WTC11 (cell line): ENCODE measurements at regions not wholly inside any gene's neighbourhood (a gene's known extent, or its start where the extent isn't known, plus 50 kb on each side); places are given as distances from the start of the nearest gene placed in this dataset.

Experiments used
- ATAC-seq: fragments of 200-7000 bp; cut with Tn5 transposase; 2 replicates; pipeline ENCODE4 v1.10.0; 2021; ENCODE audit warnings: mild to moderate bottlenecking, moderate library complexity
- CTCF ChIA-PET: fragments of 300-600 bp; sonication (Branson Sonifier 250); formaldehyde crosslinking; loops from one replicate; lab custom pipeline; 2021; ENCODE audit warnings: antibody characterized with exemption; lab: Charles Lee
- POLR2A ChIA-PET: fragments of 350-600 bp; sonication (Branson Sonifier 250); formaldehyde crosslinking; loops from one replicate; lab custom pipeline; 2021; ENCODE audit warnings: antibody characterized with exemption; lab: Charles Lee
- DNase-seq: peaks from one replicate; pipeline ENCODE4 v3.0.0; 2021; ENCODE audit warnings: low spot score
- H3K27ac Mint-ChIP-seq: 2 replicates; pipeline ENCODE4 v1.8.0; 2021; ENCODE audit warnings: mixed read lengths
- H3K27me3 Mint-ChIP-seq: 2 replicates; pipeline ENCODE4 v1.8.0; 2021; ENCODE audit warnings: low read depth, mild to moderate bottlenecking, moderate library complexity, mixed read lengths
- H3K36me3 Mint-ChIP-seq: 2 replicates; pipeline ENCODE4 v1.8.0; 2021; ENCODE audit warnings: mixed read lengths
- H3K4me1 Mint-ChIP-seq: 2 replicates; pipeline ENCODE4 v1.8.0; 2022; ENCODE audit warnings: mixed read lengths
- H3K4me3 Mint-ChIP-seq: 2 replicates; pipeline ENCODE4 v1.8.0; 2021; ENCODE audit warnings: mild to moderate bottlenecking, moderate library complexity, mixed read lengths
- H3K9me3 Mint-ChIP-seq: 2 replicates; pipeline ENCODE4 v1.8.0; 2021; ENCODE audit warnings: mixed read lengths
- AR ChIP-seq: fragments of 250-450 bp; sonication (Bioruptor Pico); IDR thresholded peaks from 2 replicates; pipeline ENCODE4 v1.9.0; 2021; ENCODE audit warnings: mild to moderate bottlenecking
- ATF1 ChIP-seq: sonication (generic); formaldehyde crosslinking; IDR thresholded peaks from 2 replicates; pipeline ENCODE4 v1.8.1; 2023; ENCODE audit warnings: mild to moderate bottlenecking, moderate library complexity, missing genetic modification reagents
- ATF3 ChIP-seq: sonication (generic); formaldehyde crosslinking; conservative IDR thresholded peaks from 2 replicates; pipeline ENCODE4 v1.8.1; 2022; ENCODE audit warnings: mild to moderate bottlenecking, missing genetic modification reagents
- CREM ChIP-seq: sonication (generic); formaldehyde crosslinking; IDR thresholded peaks from 2 replicates; pipeline ENCODE4 v1.8.1; 2022; ENCODE audit warnings: mild to moderate bottlenecking, missing genetic modification reagents, moderate library complexity
- CTCF ChIP-seq: fragments of 200-600 bp; IDR thresholded peaks from 2 replicates; pipeline ENCODE4 v1.8.0; 2022; ENCODE audit warnings: antibody characterized with exemption
- E2F4 ChIP-seq: sonication (generic); formaldehyde crosslinking; IDR thresholded peaks from 2 replicates; pipeline ENCODE4 v1.8.1; 2022; ENCODE audit warnings: low read depth, mild to moderate bottlenecking, moderate library complexity, missing genetic modification reagents, borderline replicate concordance
- E2F5 ChIP-seq: sonication (generic); formaldehyde crosslinking; IDR thresholded peaks from 2 replicates; pipeline ENCODE4 v1.8.1; 2022; ENCODE audit warnings: mild to moderate bottlenecking, moderate library complexity, missing genetic modification reagents
- ELF4 ChIP-seq: sonication (generic); formaldehyde crosslinking; IDR thresholded peaks from 2 replicates; pipeline ENCODE4 v1.8.1; 2022; ENCODE audit warnings: low read depth, mild to moderate bottlenecking, moderate library complexity, missing genetic modification reagents
- ERG ChIP-seq: fragments of 250-450 bp; sonication (Bioruptor Pico); IDR thresholded peaks from 2 replicates; pipeline ENCODE4 v1.8.0; 2021; ENCODE audit warnings: mild to moderate bottlenecking
- FOXP1 ChIP-seq: sonication (generic); formaldehyde crosslinking; IDR thresholded peaks from 2 replicates; pipeline ENCODE4 v1.8.0; 2022; ENCODE audit warnings: missing genetic modification reagents, mild to moderate bottlenecking, moderate library complexity, borderline replicate concordance
- IRF1 ChIP-seq: sonication (generic); formaldehyde crosslinking; IDR thresholded peaks from 2 replicates; pipeline ENCODE4 v1.8.0; 2023; ENCODE audit warnings: missing genetic modification reagents
- PRRX2 ChIP-seq: fragments of 250-450 bp; sonication (Bioruptor Pico); IDR thresholded peaks from 2 replicates; pipeline ENCODE4 v1.8.0; 2021; ENCODE audit warnings: mild to moderate bottlenecking
- SP1 ChIP-seq: sonication (generic); formaldehyde crosslinking; conservative IDR thresholded peaks from 2 replicates; pipeline ENCODE4 v1.8.1; 2022; ENCODE audit warnings: missing genetic modification reagents
- STAT6 ChIP-seq: sonication (generic); formaldehyde crosslinking; conservative IDR thresholded peaks from 2 replicates; pipeline ENCODE4 v1.8.1; 2023; ENCODE audit warnings: mild to moderate bottlenecking, low read depth, missing genetic modification reagents, moderate library complexity
- TP53 ChIP-seq: sonication (generic); formaldehyde crosslinking; IDR thresholded peaks from 2 replicates; pipeline ENCODE4 v1.8.1; 2023; ENCODE audit warnings: mild to moderate bottlenecking, missing genetic modification reagents
- ZNF121 ChIP-seq: sonication (generic); formaldehyde crosslinking; IDR thresholded peaks from 2 replicates; pipeline ENCODE4 v1.8.0; 2023; ENCODE audit warnings: missing genetic modification reagents
- ZNF232 ChIP-seq: sonication (generic); formaldehyde crosslinking; IDR thresholded peaks from 2 replicates; pipeline ENCODE4 v1.8.0; 2022; ENCODE audit warnings: mild to moderate bottlenecking, missing genetic modification reagents

- Mint-ChIP-seq H3K27me3 (no peaks in the 10 kb centered on the region), H3K9me3 (peaks cover 5% of the 10 kb centered on the region), H3K36me3 (no peaks in the 10 kb centered on the region; the same call in 1 of the 2 replicates), H3K27ac (no peak overlapping the region), H3K4me3 (no peak overlapping the region), H3K4me1 (no peaks in the 10 kb centered on the region)
- ChIA-PET POLR2A (no interaction called here), CTCF (interaction anchor here (0.7 kb wide), 1 partner anchor 98 kb away, joined by 4 read pairs; no protein-coding TSS in a partner anchor)
- TF ChIP-seq IRF1: no peak
- no peak for TF ChIP-seq STAT6 (CRISPR knock-in tag)
- no peak for TF ChIP-seq ZNF232
- TF ChIP-seq ZNF121 (CRISPR knock-in tag): no peak
- no peak for TF ChIP-seq AR
- no peak for TF ChIP-seq ATF3 (CRISPR knock-in tag)
- TF ChIP-seq PRRX2 (CRISPR knock-in tag): no peak
- no peak for TF ChIP-seq FOXP1 (CRISPR knock-in tag)
- TF ChIP-seq TP53 (CRISPR knock-in tag): no peak
- no peak for TF ChIP-seq CTCF
- no peak for ATAC-seq
- DNase-seq: no peak
Measured at GRCh38 chr15:87561641-87562040, 694.9 kb downstream of the NTRK3 start.

- H3K27ac Mint-ChIP-seq: no peak overlapping the region
- H3K4me1 Mint-ChIP-seq: no peaks in the 10 kb centered on the region
- POLR2A ChIA-PET: no interaction called here
- peaks cover 3% of the 10 kb centered on the region; the same call in 1 of the 2 replicates for H3K36me3 Mint-ChIP-seq
- CTCF ChIA-PET: no interaction called here
- no peak for TF ChIP-seq SP1 (CRISPR knock-in tag)
- TF ChIP-seq E2F4 (CRISPR knock-in tag): no peak
- TF ChIP-seq CREM (CRISPR knock-in tag): no peak
- no peak for TF ChIP-seq E2F5
- no peak for TF ChIP-seq ATF1
- TF ChIP-seq ZNF232: no peak
- no peak for TF ChIP-seq ELF4 (CRISPR knock-in tag)
- TF ChIP-seq ERG (CRISPR knock-in tag): no peak
- H3K27me3 Mint-ChIP-seq: no peaks in the 10 kb centered on the region
- DNase-seq (no peak), ATAC-seq (no peak)
- no peak overlapping the region for H3K4me3 Mint-ChIP-seq
- H3K9me3 Mint-ChIP-seq: peaks cover 18% of the 10 kb centered on the region
Measured at GRCh38 chr15:87557881-87558280, 698.7 kb downstream of the NTRK3 start.
